Midbrain (tissue), 1 donor: ENCODE measurements at regions not wholly inside any gene's neighbourhood (a gene's known extent, or its start where the extent isn't known, plus 50 kb on each side); places are given as distances from the start of the nearest gene placed in this dataset.

ENCODE experiments used
- DNase-seq: peaks from one replicate; lab custom pipeline; 2025; lab: John Stamatoyannopoulos, UW

- DNase-seq = no peak
These were observed 678.8 kb upstream of the NR3C2 start for GRCh38 chr4:149121023-149121404.

DNA sequence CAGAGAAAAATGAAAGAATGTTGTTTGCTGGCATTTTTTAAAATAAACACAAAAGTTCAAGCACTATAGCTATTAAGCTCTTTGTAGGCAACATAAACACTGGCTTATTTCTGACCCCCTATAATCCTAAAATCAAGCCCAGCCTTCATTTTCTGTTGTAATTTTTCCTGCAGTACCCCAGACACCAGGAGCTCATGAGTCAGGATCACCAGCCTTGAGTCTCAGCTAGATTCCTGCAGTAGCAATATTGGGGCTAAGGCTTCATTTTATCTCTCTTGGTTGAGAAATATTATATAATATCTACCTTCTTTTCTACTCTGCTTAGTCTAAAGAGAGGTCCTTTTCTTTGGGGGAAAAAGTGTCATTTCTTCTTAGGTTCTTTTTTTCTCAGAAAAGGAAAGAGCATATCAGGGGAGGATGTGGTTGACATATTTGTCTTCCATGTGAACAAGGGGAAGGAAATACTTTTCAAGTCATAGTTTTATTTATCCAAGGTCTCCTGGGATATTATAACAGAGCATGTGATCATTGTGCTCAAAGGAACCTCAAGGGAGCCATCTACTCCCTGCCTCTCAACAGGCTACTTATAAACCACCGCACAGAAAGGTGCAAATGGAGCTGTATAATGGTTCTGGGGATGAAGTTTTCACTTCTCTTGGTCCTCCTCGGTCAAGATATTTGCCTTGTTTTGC is 678.3 kb upstream of the NR3C2 start:
- DNase-seq = no peak

- DNase-seq = no peak
These were observed 674.6 kb upstream of the NR3C2 start for GRCh38 chr4:149116806-149117205.

DNA sequence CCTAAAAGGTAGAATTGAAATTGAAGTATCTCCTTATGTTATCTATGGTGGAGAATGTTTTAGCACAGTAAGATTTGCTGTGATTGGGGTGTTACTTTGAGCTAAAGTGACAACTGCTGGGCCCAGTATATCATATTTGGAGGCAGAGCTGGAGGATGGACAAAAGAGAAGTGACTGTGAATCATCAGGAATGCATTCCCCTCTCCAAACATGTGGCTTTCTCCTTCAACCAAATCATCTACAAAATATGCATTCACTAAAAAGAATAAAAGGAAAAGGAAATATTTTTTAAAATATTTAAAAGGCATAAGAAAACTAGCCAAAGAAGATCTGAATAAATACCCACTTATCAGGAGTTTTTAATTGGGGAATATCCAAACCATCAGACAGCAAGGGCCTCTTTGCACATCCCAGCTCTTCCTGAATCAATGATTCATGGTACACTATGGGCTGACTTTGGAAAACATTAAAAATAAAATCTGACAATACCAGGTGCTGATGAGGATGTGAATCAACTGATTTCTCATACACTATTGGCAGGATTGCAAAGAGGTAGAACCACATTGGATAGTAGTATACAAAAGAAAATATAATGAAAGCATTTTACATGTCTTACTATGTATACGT is 671.7 kb upstream of the NR3C2 start:
- DNase-seq = no peak

GRCh38 chr4:149112109-149112508 is 669.9 kb upstream of the NR3C2 start:
- DNase-seq = no peak

DNA sequence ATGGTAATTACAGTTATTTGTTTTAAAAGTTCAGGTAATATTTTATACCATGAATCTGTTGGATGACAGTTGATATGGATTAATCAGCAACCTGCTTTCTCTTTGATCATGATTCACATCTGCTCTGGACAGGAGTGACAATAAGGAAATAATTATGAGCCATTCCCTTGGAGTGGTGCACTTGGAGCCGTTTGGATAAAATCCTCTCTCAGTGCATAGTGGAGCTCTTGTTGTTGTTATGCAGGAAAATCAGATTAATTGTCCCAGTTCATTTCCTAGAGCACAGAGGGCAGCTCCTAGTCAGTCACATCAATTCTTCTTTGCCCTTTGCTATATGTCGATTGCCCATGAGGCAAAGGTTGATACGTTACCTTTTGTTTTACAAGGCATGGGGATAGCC is 668.3 kb upstream of the NR3C2 start:
- no peak for DNase-seq

DNA sequence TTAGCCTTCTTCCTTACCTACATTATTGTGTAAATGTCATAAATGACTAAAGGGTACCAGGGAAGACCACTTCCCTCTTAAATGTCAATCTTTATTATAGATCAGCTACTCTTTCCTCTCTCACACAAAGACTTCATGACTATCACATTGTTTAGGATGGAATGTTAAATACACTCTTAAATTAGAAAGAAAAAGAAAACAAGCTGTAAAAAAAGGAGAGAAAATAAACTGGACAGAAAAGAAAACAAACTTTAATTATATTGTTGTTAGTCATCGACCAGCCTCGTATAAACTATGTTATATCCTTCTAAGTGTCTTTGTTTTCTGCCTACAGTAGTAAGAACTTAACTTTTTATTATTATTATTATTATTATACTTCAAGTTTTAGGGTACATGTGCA is 666.4 kb upstream of the NR3C2 start:
- DNase-seq = no peak

GRCh38 chr4:149102765-149103164 is 660.6 kb upstream of the NR3C2 start:
- DNase-seq = no peak

DNA sequence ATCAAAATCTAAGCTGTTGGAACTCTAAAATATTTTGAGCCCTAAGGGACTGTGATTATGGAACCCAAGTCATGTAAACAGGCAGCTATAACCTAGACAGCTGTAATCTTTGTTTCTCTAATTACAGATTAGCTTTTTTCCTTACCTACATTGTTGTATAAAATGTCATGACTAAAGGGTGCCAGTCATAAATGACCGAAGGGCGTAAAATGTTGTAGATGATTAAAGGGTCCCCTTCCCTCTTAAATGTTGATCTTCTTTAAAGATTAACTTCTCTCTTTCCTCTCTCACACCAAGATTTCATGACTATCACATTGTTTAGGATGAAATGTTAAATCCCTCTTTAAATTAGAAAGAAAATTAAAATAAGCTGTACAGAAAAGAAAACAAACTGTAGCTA is 659.4 kb upstream of the NR3C2 start:
- DNase-seq = no peak

- DNase-seq = no peak
These were observed 653.6 kb upstream of the NR3C2 start for GRCh38 chr4:149095811-149096210.

- DNase-seq = no peak
These were observed 652.8 kb upstream of the NR3C2 start for GRCh38 chr4:149095001-149095400.

- DNase-seq = no peak
These were observed 641.9 kb upstream of the NR3C2 start for GRCh38 chr4:149084144-149084543.

DNA sequence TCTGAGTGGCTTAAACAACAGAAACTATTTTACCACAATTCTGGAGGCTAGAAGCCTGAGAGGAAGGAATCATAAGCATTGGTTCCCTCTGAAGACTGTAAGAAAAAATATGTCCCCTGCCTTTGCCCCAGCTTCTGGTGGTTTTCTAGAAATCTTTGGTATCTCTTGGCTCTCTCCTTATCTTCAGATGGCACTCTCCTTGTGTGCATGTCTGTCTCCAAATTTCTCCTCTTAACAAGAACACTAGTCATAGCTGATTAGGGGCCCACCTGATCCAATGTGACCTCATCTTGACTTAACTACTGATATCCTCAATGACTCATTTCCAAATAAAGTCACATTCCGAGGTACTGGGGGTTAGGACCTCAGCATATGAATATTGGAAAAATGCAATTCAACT is 635.0 kb upstream of the NR3C2 start:
- no peak for DNase-seq

DNA sequence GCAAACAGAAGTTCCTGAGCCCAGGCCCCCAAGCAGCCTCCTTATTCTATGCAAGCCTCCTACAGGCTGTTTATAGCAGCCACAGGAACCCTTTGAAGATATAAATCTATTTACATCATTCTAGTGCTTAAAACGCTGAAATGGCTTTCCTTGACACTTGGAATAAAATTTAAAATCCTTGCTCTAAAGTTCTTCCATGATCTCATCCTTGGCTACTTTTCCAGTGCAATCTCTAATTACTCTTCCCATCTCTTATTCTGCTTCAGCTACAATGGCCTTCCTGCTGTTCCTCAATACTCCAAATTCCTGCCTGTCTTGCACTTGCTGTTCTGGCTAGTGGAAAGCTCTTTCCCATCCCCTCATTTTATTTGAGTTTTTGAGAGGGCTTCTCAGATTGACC is 634.2 kb upstream of the NR3C2 start:
- DNase-seq = no peak

- no peak for DNase-seq
These were observed 630.2 kb upstream of the NR3C2 start for GRCh38 chr4:149072384-149072783.

GRCh38 chr4:149065753-149066152 is 623.5 kb upstream of the NR3C2 start:
- DNase-seq = no peak

DNA sequence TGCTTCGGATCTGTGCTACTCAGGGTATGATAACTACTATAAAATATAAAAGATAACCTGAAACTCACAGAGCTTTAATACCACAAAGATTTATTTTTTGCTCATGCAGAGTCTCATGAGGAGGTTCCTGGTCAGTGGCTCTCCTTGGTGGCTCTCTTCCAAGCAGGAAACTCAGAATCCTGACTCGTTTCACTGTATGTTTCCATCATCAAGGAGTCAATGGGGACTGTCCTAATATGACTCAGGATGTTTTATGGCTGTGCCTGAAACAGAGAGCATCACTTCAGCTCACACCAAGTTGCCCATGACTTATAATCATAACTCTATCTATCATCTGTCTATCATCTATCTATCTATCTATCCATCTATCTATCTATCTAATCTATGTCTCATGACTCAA is 620.8 kb upstream of the NR3C2 start:
- no peak for DNase-seq

DNA sequence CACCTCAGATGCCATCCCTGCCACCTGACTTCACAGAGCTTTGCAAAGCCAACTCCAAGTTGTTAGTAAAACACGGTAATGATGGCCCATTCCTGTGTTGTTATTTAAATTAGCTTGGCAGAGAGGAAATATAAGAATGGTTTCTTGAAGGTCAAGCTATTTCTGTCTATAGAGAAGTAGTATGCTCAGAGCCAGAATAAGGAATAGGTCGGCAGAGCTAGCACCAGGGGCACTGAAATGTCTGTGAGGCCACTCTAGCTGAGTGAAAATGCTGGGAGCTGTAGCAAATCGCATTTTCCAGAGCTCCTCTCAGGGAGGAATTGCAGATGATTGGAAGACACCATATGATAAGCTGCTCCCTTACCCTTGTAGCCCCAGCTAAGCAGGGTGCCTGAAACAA is 615.4 kb upstream of the NR3C2 start:
- DNase-seq = no peak

DNA sequence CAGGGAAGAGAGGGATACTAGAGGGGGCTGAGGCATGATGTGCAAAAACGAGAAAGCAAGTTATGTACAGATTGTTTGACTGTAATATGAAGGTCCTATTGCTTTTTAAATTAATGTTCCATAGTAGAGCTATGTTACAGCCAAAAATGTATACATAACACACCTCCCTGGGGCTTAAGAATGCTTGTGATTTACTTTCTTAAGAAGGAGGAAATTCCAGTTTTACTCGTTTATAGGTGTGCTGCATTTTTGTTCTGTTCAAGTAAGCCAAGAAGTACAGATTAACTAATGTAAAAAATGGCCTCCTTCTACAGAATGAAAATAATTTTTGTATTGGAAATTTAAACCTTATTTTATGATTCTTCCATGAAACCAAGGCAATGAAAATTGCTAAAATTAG is 614.4 kb upstream of the NR3C2 start:
- no peak for DNase-seq

DNA sequence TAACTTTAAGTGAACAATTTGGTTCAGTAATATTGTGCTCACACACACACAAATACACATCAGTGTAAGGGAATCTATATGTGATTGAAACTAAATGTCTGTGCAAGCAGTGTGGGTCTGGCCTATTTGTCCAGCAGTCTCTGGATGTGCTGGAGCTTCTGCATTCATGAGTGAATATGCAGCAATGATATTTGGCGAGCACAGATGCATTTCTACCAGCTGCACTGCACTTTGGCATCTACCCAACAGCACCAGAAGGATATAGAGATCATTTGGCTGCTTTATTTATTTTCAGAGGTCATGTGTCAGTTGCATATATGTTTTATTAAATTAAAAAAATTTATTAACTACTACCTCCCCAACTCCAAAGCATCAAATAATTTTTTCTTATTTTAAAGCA is 613.4 kb upstream of the NR3C2 start:
- DNase-seq = no peak

DNA sequence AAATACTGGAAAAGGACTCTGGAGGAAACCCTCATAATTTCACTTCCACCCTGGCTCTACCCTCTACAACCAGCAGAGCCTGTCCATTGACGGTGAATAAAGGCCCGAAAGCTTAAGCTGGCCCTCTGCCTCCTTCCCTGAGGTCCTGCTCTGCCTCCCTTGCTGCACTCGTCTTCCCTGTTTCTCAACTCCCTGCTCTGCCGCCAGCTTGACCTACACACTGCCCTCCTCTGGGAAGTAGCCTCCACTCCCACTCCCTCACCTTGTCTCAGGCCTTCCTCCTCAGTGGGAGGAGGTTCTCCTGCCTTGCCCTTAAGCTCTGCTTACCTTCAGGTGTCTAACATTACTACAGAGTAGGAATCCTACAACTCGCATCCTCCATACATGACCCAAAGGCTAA is 608.6 kb upstream of the NR3C2 start:
- no peak for DNase-seq

DNA sequence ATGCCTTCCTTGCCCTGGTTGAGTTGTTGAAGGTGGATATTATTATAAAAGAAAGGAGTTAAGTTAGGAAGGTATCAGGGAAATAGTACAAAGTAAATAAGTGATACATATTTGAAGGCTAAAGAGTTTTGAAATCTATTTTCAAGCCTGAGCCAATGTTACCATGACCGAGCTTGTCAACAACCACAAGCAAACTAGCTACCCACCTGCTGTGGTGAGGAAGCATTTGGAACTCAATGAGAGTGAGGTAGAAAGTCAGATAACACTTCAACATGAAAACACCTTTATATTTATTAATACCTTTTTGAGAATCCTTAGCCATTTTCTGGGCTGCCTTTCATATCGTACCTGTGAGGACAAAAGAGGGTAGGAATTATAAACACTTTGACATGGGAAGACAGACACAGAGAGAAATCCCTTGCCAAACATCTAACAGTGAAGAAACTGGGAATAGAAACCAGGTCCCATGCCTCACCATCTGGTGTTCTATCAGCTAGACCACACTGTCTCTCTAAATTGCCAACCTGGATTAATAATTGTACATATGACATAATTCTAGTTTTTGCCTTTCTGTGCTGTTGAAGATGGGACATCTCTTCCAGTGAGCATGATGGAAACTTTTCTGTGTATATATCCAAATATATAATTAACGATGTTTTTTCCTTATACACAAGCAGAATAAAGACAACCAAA is 606.4 kb upstream of the NR3C2 start:
- no peak for DNase-seq

GRCh38 chr4:149047368-149047767 is 605.2 kb upstream of the NR3C2 start:
- no peak for DNase-seq

- no peak for DNase-seq
These were observed 603.5 kb upstream of the NR3C2 start for GRCh38 chr4:149045731-149046130.
